ENCODE measurements at regions not wholly inside any gene's neighbourhood (a gene's known extent, or its start where the extent isn't known, plus 50 kb on each side); places are given as distances from the start of the nearest gene placed in this dataset.

DNA sequence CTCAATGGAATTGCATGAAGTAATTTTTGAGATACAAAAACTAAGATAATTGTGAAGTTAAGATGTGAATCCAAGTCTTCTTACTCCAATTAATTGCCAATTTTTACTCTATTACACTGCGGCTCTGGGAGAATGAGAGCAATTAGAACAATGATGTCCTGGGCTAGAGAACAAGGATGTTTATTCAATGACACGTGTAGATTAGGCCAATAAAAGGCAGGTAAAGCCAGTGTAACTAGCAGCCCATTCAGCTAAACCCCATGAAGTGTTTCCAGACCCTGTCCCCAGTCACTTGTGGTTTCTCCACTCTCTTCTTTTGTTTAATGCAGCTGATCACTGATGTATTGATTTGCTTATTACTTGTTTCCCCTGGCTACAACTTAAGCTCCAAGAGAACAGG, 381.1 kb upstream of the ARHGEF26 start:
- no peak for ATAC-seq
- CTCF ChIA-PET, result no interaction called here
- WGBS (ENCODE audit: missing lambda C conversion rate), result 48% methylated on average over 2 of the region's 2 CpGs

DNA sequence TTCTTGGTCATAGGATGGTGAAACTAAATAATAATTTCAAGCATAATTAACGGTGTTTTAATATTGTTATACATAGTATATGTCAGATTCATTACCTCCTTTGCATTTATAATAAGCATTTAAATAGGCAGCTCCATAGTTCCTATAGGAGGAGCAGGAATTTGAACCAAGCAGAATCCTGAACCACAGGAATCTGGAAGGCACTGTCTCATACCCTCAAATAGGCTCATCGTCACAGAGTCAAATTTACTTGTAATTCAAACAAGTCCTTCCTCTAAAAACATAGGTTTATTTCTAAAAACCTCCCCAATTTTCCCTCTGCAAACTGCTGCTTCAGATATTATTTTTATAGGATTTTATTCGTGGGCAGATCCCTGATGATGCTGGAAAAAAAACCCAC, 376.3 kb upstream of the ARHGEF26 start:
- WGBS (ENCODE audit: missing lambda C conversion rate), result 40% methylated on average over 3 of the region's 3 CpGs
- no peak for ATAC-seq
- Histone ChIP-seq H3K4me2 (no peak overlapping the region), H3K4me1 (no peaks in the 10 kb centered on the region), H3K4me3 (no peak overlapping the region), H3K27ac (no peak overlapping the region), H3K9me3 (no peaks in the 10 kb centered on the region)
- ChIA-PET CTCF (interaction anchor here (0.7 kb wide), 1 partner anchor 14 kb away, joined by 3 read pairs; no protein-coding TSS in a partner anchor), POLR2A (no interaction called here)
- no peak for DNase-seq (ENCODE audit: low read depth in 1 of 2, low spot score in 1 of 2)
- TF ChIP-seq CEBPB (IDR thresholded peaks at IDR 0.05) (no peak), EHMT2 (IDR thresholded peaks at IDR 0.05; ENCODE audit: low read depth) (no peak), RAD21 (conservative IDR thresholded peaks at IDR 0.05 in 1 of 2, IDR thresholded peaks at IDR 0.05 in 1 of 2) (no peak), GATA3 (IDR thresholded peaks at IDR 0.05; ENCODE audit: borderline replicate concordance) (no peak), SREBF2 (IDR thresholded peaks at IDR 0.05) (no peak), NFE2L2 (conservative IDR thresholded peaks at IDR 0.05; ENCODE audit: low read length) (no peak), FOSL2 (IDR thresholded peaks at IDR 0.05) (no peak), FOSL2 (CRISPR knock-in tag; IDR thresholded peaks at IDR 0.05) (no peak), FOSB (CRISPR knock-in tag; IDR thresholded peaks at IDR 0.05) (no peak), SMC3 (IDR thresholded peaks at IDR 0.05) (no peak), NR3C1 (IDR thresholded peaks at IDR 0.05) (no peak), HOXA7 (CRISPR knock-in tag; IDR thresholded peaks at IDR 0.05) (no peak), EP300 (IDR thresholded peaks at IDR 0.05) (no peak), ESRRA (IDR thresholded peaks at IDR 0.05; ENCODE audit: borderline replicate concordance, low read length) (no peak), ZFP36 (IDR thresholded peaks at IDR 0.05; ENCODE audit: borderline replicate concordance, partially characterized antibody) (no peak), MYC (IDR thresholded peaks at IDR 0.05; ENCODE audit: borderline replicate concordance, low read length) (no peak), ZSCAN20 (CRISPR knock-in tag; IDR thresholded peaks at IDR 0.05) (no peak)
- TF ChIP-seq, protein P1, sequence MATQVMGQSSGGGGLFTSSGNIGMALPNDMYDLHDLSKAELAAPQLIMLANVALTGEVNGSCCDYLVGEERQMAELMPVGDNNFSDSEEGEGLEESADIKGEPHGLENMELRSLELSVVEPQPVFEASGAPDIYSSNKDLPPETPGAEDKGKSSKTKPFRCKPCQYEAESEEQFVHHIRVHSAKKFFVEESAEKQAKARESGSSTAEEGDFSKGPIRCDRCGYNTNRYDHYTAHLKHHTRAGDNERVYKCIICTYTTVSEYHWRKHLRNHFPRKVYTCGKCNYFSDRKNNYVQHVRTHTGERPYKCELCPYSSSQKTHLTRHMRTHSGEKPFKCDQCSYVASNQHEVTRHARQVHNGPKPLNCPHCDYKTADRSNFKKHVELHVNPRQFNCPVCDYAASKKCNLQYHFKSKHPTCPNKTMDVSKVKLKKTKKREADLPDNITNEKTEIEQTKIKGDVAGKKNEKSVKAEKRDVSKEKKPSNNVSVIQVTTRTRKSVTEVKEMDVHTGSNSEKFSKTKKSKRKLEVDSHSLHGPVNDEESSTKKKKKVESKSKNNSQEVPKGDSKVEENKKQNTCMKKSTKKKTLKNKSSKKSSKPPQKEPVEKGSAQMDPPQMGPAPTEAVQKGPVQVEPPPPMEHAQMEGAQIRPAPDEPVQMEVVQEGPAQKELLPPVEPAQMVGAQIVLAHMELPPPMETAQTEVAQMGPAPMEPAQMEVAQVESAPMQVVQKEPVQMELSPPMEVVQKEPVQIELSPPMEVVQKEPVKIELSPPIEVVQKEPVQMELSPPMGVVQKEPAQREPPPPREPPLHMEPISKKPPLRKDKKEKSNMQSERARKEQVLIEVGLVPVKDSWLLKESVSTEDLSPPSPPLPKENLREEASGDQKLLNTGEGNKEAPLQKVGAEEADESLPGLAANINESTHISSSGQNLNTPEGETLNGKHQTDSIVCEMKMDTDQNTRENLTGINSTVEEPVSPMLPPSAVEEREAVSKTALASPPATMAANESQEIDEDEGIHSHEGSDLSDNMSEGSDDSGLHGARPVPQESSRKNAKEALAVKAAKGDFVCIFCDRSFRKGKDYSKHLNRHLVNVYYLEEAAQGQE (IDR thresholded peaks at IDR 0.05), result no peak
- TF ChIP-seq, protein P2, sequence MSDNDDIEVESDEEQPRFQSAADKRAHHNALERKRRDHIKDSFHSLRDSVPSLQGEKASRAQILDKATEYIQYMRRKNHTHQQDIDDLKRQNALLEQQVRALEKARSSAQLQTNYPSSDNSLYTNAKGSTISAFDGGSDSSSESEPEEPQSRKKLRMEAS (IDR thresholded peaks at IDR 0.05), result no peak
- TF ChIP-seq, protein P3, sequence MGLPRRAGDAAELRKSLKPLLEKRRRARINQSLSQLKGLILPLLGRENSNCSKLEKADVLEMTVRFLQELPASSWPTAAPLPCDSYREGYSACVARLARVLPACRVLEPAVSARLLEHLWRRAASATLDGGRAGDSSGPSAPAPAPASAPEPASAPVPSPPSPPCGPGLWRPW (IDR thresholded peaks at IDR 0.05), result no peak
- FAIRE-seq, result no peak

More for the DNA sequence above, 381.1 kb upstream of the ARHGEF26 start:
- DNase-seq (ENCODE audit: low read depth in 1 of 2, low spot score in 1 of 2) (no peak), FAIRE-seq (no peak)
- H3K4me1 ChIP-seq, result peaks cover 6% of the 10 kb centered on the region; the same call in 2 of the 3 replicates
- TF ChIP-seq, protein P4, sequence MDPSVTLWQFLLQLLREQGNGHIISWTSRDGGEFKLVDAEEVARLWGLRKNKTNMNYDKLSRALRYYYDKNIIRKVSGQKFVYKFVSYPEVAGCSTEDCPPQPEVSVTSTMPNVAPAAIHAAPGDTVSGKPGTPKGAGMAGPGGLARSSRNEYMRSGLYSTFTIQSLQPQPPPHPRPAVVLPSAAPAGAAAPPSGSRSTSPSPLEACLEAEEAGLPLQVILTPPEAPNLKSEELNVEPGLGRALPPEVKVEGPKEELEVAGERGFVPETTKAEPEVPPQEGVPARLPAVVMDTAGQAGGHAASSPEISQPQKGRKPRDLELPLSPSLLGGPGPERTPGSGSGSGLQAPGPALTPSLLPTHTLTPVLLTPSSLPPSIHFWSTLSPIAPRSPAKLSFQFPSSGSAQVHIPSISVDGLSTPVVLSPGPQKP (IDR thresholded peaks at IDR 0.05; ENCODE audit: low read depth, low read length), result no peak
- TF ChIP-seq POLR2A (IDR thresholded peaks at IDR 0.05; ENCODE audit: low read length) (no peak), RAD21 (conservative IDR thresholded peaks at IDR 0.05 in 1 of 2, IDR thresholded peaks at IDR 0.05 in 1 of 2) (no peak), JUN (IDR thresholded peaks at IDR 0.05) (no peak), KDM5A (IDR thresholded peaks at IDR 0.05) (no peak), RARB (CRISPR knock-in tag; IDR thresholded peaks at IDR 0.05) (no peak)
- no peak overlapping the region for H3K4me2 ChIP-seq
- H3K4me3 ChIP-seq, result no peak overlapping the region
- no peak overlapping the region for H3K27ac ChIP-seq
- POLR2A ChIA-PET, result no interaction called here
- no peaks in the 10 kb centered on the region for H3K9me3 ChIP-seq

All from A549 (cell line).